Endothelial cell of umbilical vein (primary cell): ENCODE measurements at regions not wholly inside any gene's neighbourhood (a gene's known extent, or its start where the extent isn't known, plus 50 kb on each side); places are given as distances from the start of the nearest gene placed in this dataset.

ENCODE experiments used
- BruUV-seq: library from RNA; stranded (reverse); fragments of 400-500 nt; replicated peaks from 2 replicates; lab custom pipeline; 2021; lab: Mats Ljungman, UMichigan
- CTCF ChIA-PET: fragments of 300-600, 350-600 bp; sonication (Branson Sonifier 250); formaldehyde crosslinking; loops from one replicate; lab custom pipeline; 2021; ENCODE audit warnings: antibody characterized with exemption, inconsistent platforms; lab: Charles Lee
- POLR2A ChIA-PET: fragments of 300-600, 350-600 bp; sonication (Branson Sonifier 250); formaldehyde crosslinking; loops from one replicate; lab custom pipeline; 2021; ENCODE audit warnings: antibody characterized with exemption, inconsistent platforms; lab: Charles Lee
- DNase-seq: peaks from one replicate; pipeline ENCODE4 v3.0.0-alpha.2; 2011; ENCODE audit warnings: low read depth, low spot score
- FAIRE-seq: peaks from 2 replicates; lab custom pipeline; 2011; peaks lifted over from hg19 to GRCh38; lab: Jason Lieb, UNC
- H2AFZ ChIP-seq: 2 replicates; pipeline ENCODE4 v1.6.0; 2012; ENCODE audit warnings: low read depth, low read length, control low read depth, inconsistent platforms
- H3K27ac ChIP-seq: 2 replicates; pipeline ENCODE4 v1.5.1; 2011; ENCODE audit warnings: low read depth, mild to moderate bottlenecking, control low read depth, low read length, moderate library complexity; ENCODE audit not compliant: insufficient read depth
- H3K27me3 ChIP-seq, 2 experiments: 2 replicates each; pipeline versions ENCODE4 v1.6.0 to v1.6.1; 2011; ENCODE audit warnings: low read length in 2 of 2, mixed read lengths in 1 of 2; ENCODE audit not compliant: control insufficient read depth in 2 of 2, insufficient read depth in 2 of 2
- H3K36me3 ChIP-seq, 2 experiments: 2 replicates in 1 of 2; 3 replicates in 1 of 2; pipeline ENCODE4 v1.5.1; 2011; ENCODE audit warnings: low read length in 2 of 2, mild to moderate bottlenecking in 1 of 2, moderate library complexity in 1 of 2; ENCODE audit not compliant: control insufficient read depth in 2 of 2, insufficient read depth in 2 of 2; ENCODE audit errors: extremely low read depth in 1 of 2
- H3K4me1 ChIP-seq: 3 replicates; pipeline ENCODE4 v1.5.1; 2011; ENCODE audit warnings: mild to moderate bottlenecking, low read length; ENCODE audit not compliant: control insufficient read depth, insufficient read depth; ENCODE audit errors: extremely low read depth
- H3K4me2 ChIP-seq: 2 replicates; pipeline ENCODE4 v1.6.1; 2011; ENCODE audit warnings: low read length, control low read depth, mixed read lengths; ENCODE audit not compliant: insufficient read depth
- H3K4me3 ChIP-seq, 3 experiments: fragments of 200-600 bp in 1 of 3; sonication (generic), shearing (Covaris generic) in 1 of 3; replicated peaks in 1 of 3; 2 replicates each; pipeline ENCODE4 v1.5.1; 2011 to 2016; ENCODE audit warnings: control low read depth in 3 of 3, low read length in 3 of 3, mild to moderate bottlenecking in 2 of 3, inconsistent platforms in 1 of 3, low read depth in 1 of 3, moderate library complexity in 1 of 3; ENCODE audit not compliant: insufficient read depth in 1 of 3
- H3K79me2 ChIP-seq: 2 replicates; pipeline ENCODE4 v1.6.0; 2012; ENCODE audit warnings: low read length, inconsistent platforms; ENCODE audit not compliant: control insufficient read depth, insufficient read depth
- H3K9ac ChIP-seq: replicated peaks from 2 replicates; pipeline ENCODE3; 2011; ENCODE audit warnings: low read length, control low read depth; ENCODE audit not compliant: insufficient read depth; ENCODE audit errors: extremely low read depth
- H3K9me1 ChIP-seq: replicated peaks from 3 replicates; pipeline ENCODE4 v1.6.0; 2011; ENCODE audit warnings: mild to moderate bottlenecking, low read length; ENCODE audit not compliant: control insufficient read depth, insufficient read depth; ENCODE audit errors: extremely low read depth
- H3K9me3 ChIP-seq: replicated peaks from 2 replicates; pipeline ENCODE4 v1.5.1; 2012; ENCODE audit warnings: low read length, inconsistent platforms; ENCODE audit not compliant: control insufficient read depth, insufficient read depth
- H4K20me1 ChIP-seq: replicated peaks from 2 replicates; pipeline ENCODE3; 2011; ENCODE audit warnings: mild to moderate bottlenecking, low read length; ENCODE audit not compliant: control insufficient read depth, insufficient read depth; ENCODE audit errors: extremely low read depth
- CTCF ChIP-seq, 2 donors: IDR thresholded peaks; 1 replicate in 1 of 2; 2 replicates in 1 of 2; pipeline ENCODE4 v1.5.1; 2011; ENCODE audit warnings: low read length in 2 of 2, mild to moderate bottlenecking in 2 of 2, moderate library complexity in 2 of 2, control low read depth in 1 of 2, inconsistent platforms in 1 of 2, low read depth in 1 of 2; ENCODE audit not compliant: insufficient read depth in 1 of 2; ENCODE audit errors: extremely low read depth in 1 of 2
- EZH2 ChIP-seq: IDR thresholded peaks from 2 replicates; pipeline ENCODE4 v1.6.1; 2012; ENCODE audit warnings: borderline replicate concordance, low read depth, mild to moderate bottlenecking, moderate library complexity, low read length, inconsistent platforms; ENCODE audit not compliant: severe bottlenecking
- FOS ChIP-seq: IDR thresholded peaks from 2 replicates; pipeline ENCODE4 v1.6.1; 2011; ENCODE audit warnings: mild to moderate bottlenecking, low read length, moderate library complexity, borderline replicate concordance; ENCODE audit not compliant: insufficient read depth
- GATA2 ChIP-seq: IDR thresholded peaks from 2 replicates; pipeline ENCODE4 v1.7.0; 2011; ENCODE audit warnings: low read depth, mild to moderate bottlenecking, moderate library complexity, mixed read lengths, low read length; ENCODE audit not compliant: insufficient read length, insufficient read depth
- JUN ChIP-seq: IDR thresholded peaks from 2 replicates; pipeline ENCODE4 v1.6.1; 2011; ENCODE audit warnings: borderline replicate concordance, low read depth; ENCODE audit not compliant: insufficient read length, insufficient read depth
- MAX ChIP-seq: IDR thresholded peaks from 2 replicates; pipeline ENCODE4 v1.6.1; 2011; ENCODE audit not compliant: insufficient read depth, insufficient read length
- MYC ChIP-seq: IDR thresholded peaks from one replicate; pipeline ENCODE4 v1.6.1; 2011; ENCODE audit warnings: mild to moderate bottlenecking, low read depth, low read length
- POLR2A ChIP-seq: IDR thresholded peaks from 2 replicates; pipeline ENCODE4 v1.6.1; 2012; ENCODE audit warnings: low read depth, mild to moderate bottlenecking, control low read depth, low read length
- POLR2AphosphoS5 ChIP-seq: IDR thresholded peaks from 2 replicates; pipeline ENCODE4 v1.6.1; 2012; ENCODE audit warnings: low read depth, mild to moderate bottlenecking, control low read depth, low read length, moderate library complexity; ENCODE audit not compliant: insufficient read depth
- dilution Hi-C: fragments of 300-500 bp; cut with MboI; formaldehyde crosslinking; loops from one replicate; pipeline ENCODE4 v1.15.0; 2019; ENCODE audit warnings: low sequenced_read_pairs; ENCODE audit not compliant: extremely low pct_ligation_motif_present
- intact Hi-C: fragments of 100-400 bp; cut with micrococcal nuclease; formaldehyde crosslinking; loops from one replicate; pipeline ENCODE4 v1.10.0; 2022

GRCh38 chr4:120633810-120634209 lies 288.7 kb downstream of the PRDM5 start:
- no TSS peak for BruUV-seq
- Histone ChIP-seq H3K4me1 (no peaks in the 10 kb centered on the region), H3K27me3 (no peaks in the 10 kb centered on the region), H3K36me3 (no peaks in the 10 kb centered on the region), H3K4me2 (no peak overlapping the region), H4K20me1 (no peaks in the 10 kb centered on the region), H3K9me1 (no peaks in the 10 kb centered on the region), H3K9ac (no peak overlapping the region), H3K4me3 (no peak overlapping the region), H2AFZ (no peak overlapping the region), H3K9me3 (no peaks in the 10 kb centered on the region), H3K27ac (no peak overlapping the region), H3K79me2 (no peaks in the 10 kb centered on the region)
- dilution Hi-C loops (no loop called here), intact Hi-C loops (no loop called here)
- CTCF ChIA-PET: no interaction called here
- no peak for FAIRE-seq
- POLR2A ChIA-PET: no interaction called here
- no peak for TF ChIP-seq POLR2AphosphoS5
- no peak for TF ChIP-seq GATA2
- TF ChIP-seq MAX: no peak
- no peak for TF ChIP-seq JUN
- no peak for TF ChIP-seq EZH2
- no peak for TF ChIP-seq POLR2A
- TF ChIP-seq MYC: no peak
- TF ChIP-seq CTCF (IDR thresholded peaks at IDR 0.05; ENCODE audit: extremely low read depth in 1 of 2, insufficient read depth in 1 of 2, low read depth in 1 of 2, low read length in 2 of 2): no peak
- TF ChIP-seq FOS: no peak
- DNase-seq: no peak
